ENCODE measurements at regions not wholly inside any gene's neighbourhood (a gene's known extent, or its start where the extent isn't known, plus 50 kb on each side); places are given as distances from the start of the nearest gene placed in this dataset.

GRCh38 chr5:147174671-147175265 is 60.1 kb upstream of the STK32A start:
- Histone ChIP-seq H3K9me3 (replicated peaks; ENCODE audit: control insufficient read depth, insufficient read depth, low read length) (no peaks in the 10 kb centered on the region), H3K9ac (replicated peaks; ENCODE audit: extremely low read depth, insufficient read depth, low read length) (no peak overlapping the region), H3K9me1 (replicated peaks; ENCODE audit: control insufficient read depth, extremely low read depth, insufficient read depth, low read length) (no peaks in the 10 kb centered on the region), H2AFZ (ENCODE audit: low read depth, low read length) (no peak overlapping the region), H3K4me3 (replicated peaks in 1 of 3; ENCODE audit: insufficient read depth in 1 of 3, low read depth in 1 of 3, low read length in 3 of 3) (no peak overlapping the region), H3K4me2 (ENCODE audit: insufficient read depth, low read length) (no peak overlapping the region), H4K20me1 (replicated peaks; ENCODE audit: control insufficient read depth, extremely low read depth, insufficient read depth, low read length) (no peaks in the 10 kb centered on the region), H3K36me3 (ENCODE audit: control insufficient read depth in 2 of 2, extremely low read depth in 1 of 2, insufficient read depth in 2 of 2, low read length in 2 of 2) (no peaks in the 10 kb centered on the region), H3K79me2 (ENCODE audit: control insufficient read depth, insufficient read depth, low read length) (no peaks in the 10 kb centered on the region), H3K4me1 (ENCODE audit: control insufficient read depth, extremely low read depth, insufficient read depth, low read length) (no peaks in the 10 kb centered on the region), H3K27ac (ENCODE audit: insufficient read depth, low read depth, low read length) (no peak overlapping the region), H3K27me3 (ENCODE audit: control insufficient read depth in 2 of 2, insufficient read depth in 2 of 2, low read length in 2 of 2) (peaks cover 0 to 2% of the 10 kb centered on the region in 2 experiments)
- FAIRE-seq, result no peak
- CTCF ChIA-PET, result interaction anchor here (0.7 to 4.0 kb wide), 2 partner anchors 11 to 14 kb away, joined by 3 to 29 read pairs; no protein-coding TSS in a partner anchor
- intact Hi-C loops (cut with micrococcal nuclease), result no loop called here
- POLR2A ChIA-PET, result no interaction called here
- TF ChIP-seq MAX (IDR thresholded peaks at IDR 0.05; ENCODE audit: insufficient read depth, insufficient read length) (no peak), CTCF (IDR thresholded peaks at IDR 0.05; ENCODE audit: extremely low read depth in 1 of 2, insufficient read depth in 1 of 2, low read depth in 1 of 2, low read length in 2 of 2) (no peak), GATA2 (IDR thresholded peaks at IDR 0.05; ENCODE audit: insufficient read depth, insufficient read length, low read depth, low read length) (no peak), MYC (IDR thresholded peaks at IDR 0.05; ENCODE audit: low read depth, low read length) (no peak), JUN (IDR thresholded peaks at IDR 0.05; ENCODE audit: borderline replicate concordance, insufficient read depth, insufficient read length, low read depth) (no peak), POLR2AphosphoS5 (IDR thresholded peaks at IDR 0.05; ENCODE audit: insufficient read depth, low read depth, low read length) (no peak), FOS (IDR thresholded peaks at IDR 0.05; ENCODE audit: borderline replicate concordance, insufficient read depth, low read length) (no peak), POLR2A (IDR thresholded peaks at IDR 0.05; ENCODE audit: low read depth, low read length) (no peak), EZH2 (IDR thresholded peaks at IDR 0.05; ENCODE audit: borderline replicate concordance, low read depth, low read length, severe bottlenecking) (no peak)
- dilution Hi-C loops (cut with MboI; ENCODE audit: extremely low pct_ligation_motif_present, low sequenced_read_pairs), result no loop called here
- DNase-seq (ENCODE audit: low read depth, low spot score), result no peak
- no TSS peak for BruUV-seq (replicated peaks)

Data from endothelial cell of umbilical vein (primary cell).